GM23338 (cell line): ENCODE measurements at regions not wholly inside any gene's neighbourhood (a gene's known extent, or its start where the extent isn't known, plus 50 kb on each side); places are given as distances from the start of the nearest gene placed in this dataset.

Experiments used
- ATAC-seq: fragments of 200-7000 bp; cut with Tn5 transposase; 3 replicates; pipeline ENCODE4 v1.9.1; 2020
- DNase-seq: peaks from one replicate; pipeline ENCODE4 v3.0.0-alpha.2; 2015; ENCODE audit warnings: low spot score
- H2AFZ ChIP-seq: fragments of 200-600 bp; sonication (generic); 2 replicates; pipeline ENCODE4 v1.8.0; 2016; ENCODE audit warnings: antibody characterized with exemption, mild to moderate bottlenecking, moderate library complexity
- H3F3A ChIP-seq: fragments of 200-600 bp; sonication (generic); replicated peaks from 2 replicates; pipeline ENCODE4 v1.8.0; 2017; ENCODE audit warnings: antibody characterized with exemption, mixed run types, low read depth
- H3K27ac ChIP-seq: fragments of 200-600 bp; sonication (generic); 2 replicates; pipeline ENCODE4 v1.6.1; 2016; ENCODE audit warnings: low read depth
- H3K27me3 ChIP-seq: fragments of 200-600 bp; sonication (generic); 2 replicates; pipeline ENCODE4 v1.8.0; 2016; ENCODE audit warnings: mild to moderate bottlenecking, mixed run types, moderate library complexity; ENCODE audit not compliant: insufficient read depth
- H3K36me3 ChIP-seq: fragments of 200-600 bp; sonication (generic); 2 replicates; pipeline ENCODE4 v1.8.0; 2016; ENCODE audit warnings: mild to moderate bottlenecking; ENCODE audit not compliant: insufficient read depth
- H3K4me1 ChIP-seq: fragments of 200-600 bp; sonication (generic); 2 replicates; pipeline ENCODE4 v1.8.0; 2016; ENCODE audit warnings: mild to moderate bottlenecking, moderate library complexity; ENCODE audit not compliant: insufficient read depth
- H3K4me2 ChIP-seq: fragments of 200-600 bp; sonication (generic); 2 replicates; pipeline ENCODE4 v1.7.1; 2017; ENCODE audit warnings: mixed run types
- H3K4me3 ChIP-seq: fragments of 200-600 bp; sonication (generic); 2 replicates; pipeline ENCODE4 v1.6.1; 2016; ENCODE audit warnings: mixed run types
- H3K79me2 ChIP-seq: fragments of 200-600 bp; sonication (generic); replicated peaks from 2 replicates; pipeline ENCODE4 v1.8.0; 2017; ENCODE audit warnings: mild to moderate bottlenecking; ENCODE audit not compliant: insufficient read depth
- H3K9me2 ChIP-seq: fragments of 200-600 bp; sonication (generic); 2 replicates; pipeline ENCODE4 v1.8.0; 2017; ENCODE audit not compliant: insufficient read depth
- H4K20me1 ChIP-seq: fragments of 200-600 bp; sonication (generic); replicated peaks from 2 replicates; pipeline ENCODE4 v1.8.0; 2017; ENCODE audit warnings: mild to moderate bottlenecking; ENCODE audit not compliant: insufficient read depth
- H3K27ac Mint-ChIP-seq: 2 replicates; pipeline ENCODE4 v1.8.0; 2020; ENCODE audit warnings: inconsistent platforms, mild to moderate bottlenecking, moderate library complexity, mixed read lengths
- H3K27me3 Mint-ChIP-seq: 3 replicates; pipeline ENCODE4 v1.8.0; 2022; ENCODE audit warnings: low read depth, mild to moderate bottlenecking, moderate library complexity, mixed read lengths, inconsistent platforms; ENCODE audit not compliant: insufficient read depth, poor library complexity
- H3K36me3 Mint-ChIP-seq: 3 replicates; pipeline ENCODE4 v1.8.0; 2021; ENCODE audit warnings: low read depth, mild to moderate bottlenecking, inconsistent platforms, moderate library complexity, mixed read lengths
- H3K4me1 Mint-ChIP-seq: 3 replicates; pipeline ENCODE4 v1.8.0; 2020; ENCODE audit warnings: mild to moderate bottlenecking, inconsistent platforms, mixed read lengths
- H3K4me3 Mint-ChIP-seq: 3 replicates; pipeline ENCODE4 v1.8.0; 2021; ENCODE audit warnings: moderate library complexity, mild to moderate bottlenecking, inconsistent platforms, mixed read lengths
- H3K9me3 Mint-ChIP-seq: 3 replicates; pipeline ENCODE4 v1.8.0; 2020; ENCODE audit warnings: moderate library complexity, mild to moderate bottlenecking, inconsistent platforms, mixed read lengths
- CREB1 ChIP-seq: fragments of 250-450 bp; sonication (Bioruptor Pico); IDR thresholded peaks from 2 replicates; pipeline ENCODE4 v1.5.0; 2020; ENCODE audit warnings: low read depth, mild to moderate bottlenecking, moderate library complexity
- CTCF ChIP-seq, 2 experiments: fragments of 200-600 bp in 1 of 2; sonication (generic) in 1 of 2; conservative IDR thresholded peaks; 2 replicates each; pipeline versions ENCODE4 v1.5.1 to v1.6.1; 2016 to 2017; ENCODE audit warnings: antibody characterized with exemption in 2 of 2, low read depth in 2 of 2, mild to moderate bottlenecking in 2 of 2, moderate library complexity in 1 of 2
- EZH2 ChIP-seq: fragments of 200-600 bp; sonication (generic); IDR thresholded peaks from one replicate; pipeline ENCODE4 v1.8.0; 2017; ENCODE audit warnings: antibody characterized with exemption, mild to moderate bottlenecking, low read depth; ENCODE audit not compliant: unreplicated experiment
- EZH2phosphoT487 ChIP-seq: fragments of 200-600 bp; sonication (generic); IDR thresholded peaks from one replicate; pipeline ENCODE4 v1.8.1; 2018; ENCODE audit warnings: antibody characterized with exemption; ENCODE audit not compliant: unreplicated experiment
- JUNB ChIP-seq: IDR thresholded peaks from one replicate; pipeline ENCODE4 v1.6.1; 2016; ENCODE audit warnings: antibody characterized with exemption; ENCODE audit not compliant: unreplicated experiment
- NANOG ChIP-seq: IDR thresholded peaks from 2 replicates; pipeline ENCODE4 v1.6.1; 2016; ENCODE audit warnings: antibody characterized with exemption, borderline replicate concordance
- POLR2AphosphoS5 ChIP-seq: IDR thresholded peaks from 2 replicates; pipeline ENCODE4 v1.6.1; 2016; ENCODE audit warnings: antibody characterized with exemption, low read depth
- STAT1 ChIP-seq: IDR thresholded peaks from one replicate; pipeline ENCODE4 v1.6.1; 2016; ENCODE audit warnings: antibody characterized with exemption; ENCODE audit not compliant: unreplicated experiment
- ZNF114 ChIP-seq: fragments of 250-450 bp; sonication (Bioruptor Pico); IDR thresholded peaks from 2 replicates; pipeline ENCODE4 v1.5.0; 2020; ENCODE audit warnings: mild to moderate bottlenecking, moderate library complexity
- ZNF331 ChIP-seq: fragments of 250-450 bp; sonication (Bioruptor Pico); IDR thresholded peaks from 2 replicates; pipeline ENCODE4 v1.5.0; 2020; ENCODE audit warnings: low read depth, mild to moderate bottlenecking, moderate library complexity
- TF ChIP-seq, protein P1 (sequence below): IDR thresholded peaks from 2 replicates; pipeline ENCODE4 v1.6.1; 2016; ENCODE audit warnings: antibody characterized with exemption
- TF ChIP-seq, protein P2 (sequence below): IDR thresholded peaks from one replicate; pipeline ENCODE4 v1.6.1; 2018; ENCODE audit warnings: antibody characterized with exemption; ENCODE audit not compliant: unreplicated experiment
- TF ChIP-seq, protein P3 (sequence below): fragments of 250-450 bp; sonication (Bioruptor Pico); IDR thresholded peaks from 2 replicates; pipeline ENCODE4 v1.5.0; 2020; ENCODE audit warnings: mild to moderate bottlenecking, moderate library complexity

DNA sequence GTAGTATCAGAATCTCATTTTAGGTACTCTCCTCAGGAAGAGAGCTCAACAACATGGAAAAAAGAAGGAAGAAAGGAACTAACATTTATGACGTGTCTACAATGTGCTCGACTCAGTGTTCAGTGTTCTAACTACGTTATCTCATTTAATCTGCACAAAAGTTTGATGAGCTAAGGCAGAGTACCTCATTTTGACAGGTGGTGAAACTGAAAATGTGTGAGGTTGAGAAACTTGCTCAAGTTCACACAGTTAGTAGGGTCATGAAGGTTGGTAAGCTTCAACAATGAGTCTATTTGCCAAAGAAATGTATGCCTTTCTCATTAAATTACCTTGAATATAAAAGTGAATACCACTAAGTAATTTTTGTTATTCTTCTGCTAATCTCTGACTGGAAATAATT lies 165.1 kb downstream of the CAAP1 start:
- TF ChIP-seq EZH2 (no peak), CREB1 (CRISPR knock-in tag) (no peak), NANOG (no peak), CTCF (conservative IDR thresholded peaks at IDR 0.05; ENCODE audit: low read depth in 2 of 2) (no peak), JUNB (no peak), STAT1 (no peak), EZH2phosphoT487 (no peak), ZNF114 (no peak), POLR2AphosphoS5 (no peak), ZNF331 (CRISPR knock-in tag) (no peak)
- TF ChIP-seq, protein P1, sequence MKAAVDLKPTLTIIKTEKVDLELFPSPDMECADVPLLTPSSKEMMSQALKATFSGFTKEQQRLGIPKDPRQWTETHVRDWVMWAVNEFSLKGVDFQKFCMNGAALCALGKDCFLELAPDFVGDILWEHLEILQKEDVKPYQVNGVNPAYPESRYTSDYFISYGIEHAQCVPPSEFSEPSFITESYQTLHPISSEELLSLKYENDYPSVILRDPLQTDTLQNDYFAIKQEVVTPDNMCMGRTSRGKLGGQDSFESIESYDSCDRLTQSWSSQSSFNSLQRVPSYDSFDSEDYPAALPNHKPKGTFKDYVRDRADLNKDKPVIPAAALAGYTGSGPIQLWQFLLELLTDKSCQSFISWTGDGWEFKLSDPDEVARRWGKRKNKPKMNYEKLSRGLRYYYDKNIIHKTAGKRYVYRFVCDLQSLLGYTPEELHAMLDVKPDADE = no peak
- TF ChIP-seq, protein P2, sequence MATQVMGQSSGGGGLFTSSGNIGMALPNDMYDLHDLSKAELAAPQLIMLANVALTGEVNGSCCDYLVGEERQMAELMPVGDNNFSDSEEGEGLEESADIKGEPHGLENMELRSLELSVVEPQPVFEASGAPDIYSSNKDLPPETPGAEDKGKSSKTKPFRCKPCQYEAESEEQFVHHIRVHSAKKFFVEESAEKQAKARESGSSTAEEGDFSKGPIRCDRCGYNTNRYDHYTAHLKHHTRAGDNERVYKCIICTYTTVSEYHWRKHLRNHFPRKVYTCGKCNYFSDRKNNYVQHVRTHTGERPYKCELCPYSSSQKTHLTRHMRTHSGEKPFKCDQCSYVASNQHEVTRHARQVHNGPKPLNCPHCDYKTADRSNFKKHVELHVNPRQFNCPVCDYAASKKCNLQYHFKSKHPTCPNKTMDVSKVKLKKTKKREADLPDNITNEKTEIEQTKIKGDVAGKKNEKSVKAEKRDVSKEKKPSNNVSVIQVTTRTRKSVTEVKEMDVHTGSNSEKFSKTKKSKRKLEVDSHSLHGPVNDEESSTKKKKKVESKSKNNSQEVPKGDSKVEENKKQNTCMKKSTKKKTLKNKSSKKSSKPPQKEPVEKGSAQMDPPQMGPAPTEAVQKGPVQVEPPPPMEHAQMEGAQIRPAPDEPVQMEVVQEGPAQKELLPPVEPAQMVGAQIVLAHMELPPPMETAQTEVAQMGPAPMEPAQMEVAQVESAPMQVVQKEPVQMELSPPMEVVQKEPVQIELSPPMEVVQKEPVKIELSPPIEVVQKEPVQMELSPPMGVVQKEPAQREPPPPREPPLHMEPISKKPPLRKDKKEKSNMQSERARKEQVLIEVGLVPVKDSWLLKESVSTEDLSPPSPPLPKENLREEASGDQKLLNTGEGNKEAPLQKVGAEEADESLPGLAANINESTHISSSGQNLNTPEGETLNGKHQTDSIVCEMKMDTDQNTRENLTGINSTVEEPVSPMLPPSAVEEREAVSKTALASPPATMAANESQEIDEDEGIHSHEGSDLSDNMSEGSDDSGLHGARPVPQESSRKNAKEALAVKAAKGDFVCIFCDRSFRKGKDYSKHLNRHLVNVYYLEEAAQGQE = no peak
- TF ChIP-seq, protein P3, sequence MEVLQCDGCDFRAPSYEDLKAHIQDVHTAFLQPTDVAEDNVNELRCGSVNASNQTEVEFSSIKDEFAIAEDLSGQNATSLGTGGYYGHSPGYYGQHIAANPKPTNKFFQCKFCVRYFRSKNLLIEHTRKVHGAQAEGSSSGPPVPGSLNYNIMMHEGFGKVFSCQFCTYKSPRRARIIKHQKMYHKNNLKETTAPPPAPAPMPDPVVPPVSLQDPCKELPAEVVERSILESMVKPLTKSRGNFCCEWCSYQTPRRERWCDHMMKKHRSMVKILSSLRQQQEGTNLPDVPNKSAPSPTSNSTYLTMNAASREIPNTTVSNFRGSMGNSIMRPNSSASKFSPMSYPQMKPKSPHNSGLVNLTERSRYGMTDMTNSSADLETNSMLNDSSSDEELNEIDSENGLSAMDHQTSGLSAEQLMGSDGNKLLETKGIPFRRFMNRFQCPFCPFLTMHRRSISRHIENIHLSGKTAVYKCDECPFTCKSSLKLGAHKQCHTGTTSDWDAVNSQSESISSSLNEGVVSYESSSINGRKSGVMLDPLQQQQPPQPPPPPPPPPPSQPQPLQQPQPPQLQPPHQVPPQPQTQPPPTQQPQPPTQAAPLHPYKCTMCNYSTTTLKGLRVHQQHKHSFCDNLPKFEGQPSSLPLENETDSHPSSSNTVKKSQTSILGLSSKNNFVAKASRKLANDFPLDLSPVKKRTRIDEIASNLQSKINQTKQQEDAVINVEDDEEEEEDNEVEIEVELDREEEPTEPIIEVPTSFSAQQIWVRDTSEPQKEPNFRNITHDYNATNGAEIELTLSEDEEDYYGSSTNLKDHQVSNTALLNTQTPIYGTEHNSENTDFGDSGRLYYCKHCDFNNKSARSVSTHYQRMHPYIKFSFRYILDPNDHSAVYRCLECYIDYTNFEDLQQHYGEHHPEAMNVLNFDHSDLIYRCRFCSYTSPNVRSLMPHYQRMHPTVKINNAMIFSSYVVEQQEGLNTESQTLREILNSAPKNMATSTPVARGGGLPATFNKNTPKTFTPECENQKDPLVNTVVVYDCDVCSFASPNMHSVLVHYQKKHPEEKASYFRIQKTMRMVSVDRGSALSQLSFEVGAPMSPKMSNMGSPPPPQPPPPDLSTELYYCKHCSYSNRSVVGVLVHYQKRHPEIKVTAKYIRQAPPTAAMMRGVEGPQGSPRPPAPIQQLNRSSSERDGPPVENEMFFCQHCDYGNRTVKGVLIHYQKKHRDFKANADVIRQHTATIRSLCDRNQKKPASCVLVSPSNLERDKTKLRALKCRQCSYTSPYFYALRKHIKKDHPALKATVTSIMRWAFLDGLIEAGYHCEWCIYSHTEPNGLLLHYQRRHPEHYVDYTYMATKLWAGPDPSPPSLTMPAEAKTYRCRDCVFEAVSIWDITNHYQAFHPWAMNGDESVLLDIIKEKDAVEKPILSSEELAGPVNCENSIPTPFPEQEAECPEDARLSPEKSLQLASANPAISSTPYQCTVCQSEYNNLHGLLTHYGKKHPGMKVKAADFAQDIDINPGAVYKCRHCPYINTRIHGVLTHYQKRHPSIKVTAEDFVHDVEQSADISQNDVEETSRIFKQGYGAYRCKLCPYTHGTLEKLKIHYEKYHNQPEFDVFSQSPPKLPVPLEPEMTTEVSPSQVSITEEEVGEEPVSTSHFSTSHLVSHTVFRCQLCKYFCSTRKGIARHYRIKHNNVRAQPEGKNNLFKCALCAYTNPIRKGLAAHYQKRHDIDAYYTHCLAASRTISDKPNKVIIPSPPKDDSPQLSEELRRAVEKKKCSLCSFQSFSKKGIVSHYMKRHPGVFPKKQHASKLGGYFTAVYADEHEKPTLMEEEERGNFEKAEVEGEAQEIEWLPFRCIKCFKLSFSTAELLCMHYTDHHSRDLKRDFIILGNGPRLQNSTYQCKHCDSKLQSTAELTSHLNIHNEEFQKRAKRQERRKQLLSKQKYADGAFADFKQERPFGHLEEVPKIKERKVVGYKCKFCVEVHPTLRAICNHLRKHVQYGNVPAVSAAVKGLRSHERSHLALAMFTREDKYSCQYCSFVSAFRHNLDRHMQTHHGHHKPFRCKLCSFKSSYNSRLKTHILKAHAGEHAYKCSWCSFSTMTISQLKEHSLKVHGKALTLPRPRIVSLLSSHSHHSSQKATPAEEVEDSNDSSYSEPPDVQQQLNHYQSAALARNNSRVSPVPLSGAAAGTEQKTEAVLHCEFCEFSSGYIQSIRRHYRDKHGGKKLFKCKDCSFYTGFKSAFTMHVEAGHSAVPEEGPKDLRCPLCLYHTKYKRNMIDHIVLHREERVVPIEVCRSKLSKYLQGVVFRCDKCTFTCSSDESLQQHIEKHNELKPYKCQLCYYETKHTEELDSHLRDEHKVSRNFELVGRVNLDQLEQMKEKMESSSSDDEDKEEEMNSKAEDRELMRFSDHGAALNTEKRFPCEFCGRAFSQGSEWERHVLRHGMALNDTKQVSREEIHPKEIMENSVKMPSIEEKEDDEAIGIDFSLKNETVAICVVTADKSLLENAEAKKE (CRISPR knock-in tag) = no peak
- DNase-seq = no peak
- Histone ChIP-seq H4K20me1 (no peaks in the 10 kb centered on the region), H2AFZ (peak overlapping the region; percentile 40; the same call in 1 of the 2 replicates), H3F3A (no peaks in the 10 kb centered on the region), H3K27ac (no peak overlapping the region), H3K36me3 (no peaks in the 10 kb centered on the region), H3K4me3 (no peak overlapping the region), H3K9me2 (no peaks in the 10 kb centered on the region; the same call in 1 of the 2 replicates), H3K4me1 (no peaks in the 10 kb centered on the region; the same call in 1 of the 2 replicates), H3K4me2 (no peak overlapping the region), H3K27me3 (no peaks in the 10 kb centered on the region), H3K79me2 (no peaks in the 10 kb centered on the region)
- no peak overlapping the region for H3K4me3 Mint-ChIP-seq
- H3K27ac Mint-ChIP-seq = no peak overlapping the region
- no peaks in the 10 kb centered on the region for H3K27me3 Mint-ChIP-seq
- H3K36me3 Mint-ChIP-seq = no peaks in the 10 kb centered on the region
- H3K4me1 Mint-ChIP-seq = peaks cover 17% of the 10 kb centered on the region
- H3K9me3 Mint-ChIP-seq = peaks cover 5% of the 10 kb centered on the region
- no peak for ATAC-seq
